Stomach (tissue), 4 donors: ENCODE measurements at regions not wholly inside any gene's neighbourhood (a gene's known extent, or its start where the extent isn't known, plus 50 kb on each side); places are given as distances from the start of the nearest gene placed in this dataset.

Experiments
- EP300 ChIP-seq: sonication (generic); formaldehyde crosslinking; IDR thresholded peaks from one replicate; pipeline ENCODE4 v1.6.1; 2017; ENCODE audit warnings: antibody characterized with exemption
- POLR2A ChIP-seq, 4 donors: fragments of 450-650 bp; IDR thresholded peaks; one replicate each; pipeline ENCODE4 v1.6.1; 2016; ENCODE audit warnings: antibody characterized with exemption in 4 of 4, control low read depth in 2 of 4, mild to moderate bottlenecking in 1 of 4, moderate library complexity in 1 of 4
- POLR2AphosphoS5 ChIP-seq, 3 donors: sonication (generic); formaldehyde crosslinking; IDR thresholded peaks; one replicate each; pipeline ENCODE4 v1.6.1; 2016; ENCODE audit warnings: antibody characterized with exemption in 3 of 3
- TF ChIP-seq, protein P1 (sequence below), 7 experiments: fragments of 450-650 bp in 4 of 7; fragments of 200-600 bp in 3 of 7; sonication (generic) in 3 of 7; IDR thresholded peaks; one replicate each; pipeline ENCODE4 v1.5.1; 2016 to 2019; ENCODE audit warnings: antibody characterized with exemption in 7 of 7, control low read depth in 2 of 7, mild to moderate bottlenecking in 1 of 7

DNA sequence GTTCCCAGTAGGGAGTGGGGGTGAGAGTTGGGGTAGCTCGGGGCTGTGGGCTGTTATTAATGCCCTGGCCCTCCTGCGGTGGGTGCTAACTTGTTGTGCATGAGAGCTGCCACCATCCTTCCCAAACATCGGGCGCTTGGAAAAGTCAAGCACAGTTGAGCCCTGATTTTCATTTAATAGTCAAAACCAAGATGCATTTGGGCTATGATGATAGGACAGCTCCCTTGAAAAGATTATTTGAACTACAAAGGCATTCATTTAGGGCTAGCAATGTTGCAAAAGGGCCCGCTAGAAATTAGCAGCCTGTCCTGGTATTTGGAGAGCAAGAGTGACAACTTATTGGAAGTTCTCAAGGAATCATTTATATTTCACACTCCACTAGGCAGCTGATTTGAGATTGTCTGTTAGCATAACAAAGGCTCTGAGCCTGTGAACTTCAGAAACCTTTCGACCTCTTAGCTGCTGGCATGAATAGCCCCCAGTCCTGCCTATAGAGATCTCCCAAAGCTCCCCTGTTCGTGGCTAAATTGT lies 128.2 kb upstream of the TMEM161B start:
- TF ChIP-seq, protein P1, sequence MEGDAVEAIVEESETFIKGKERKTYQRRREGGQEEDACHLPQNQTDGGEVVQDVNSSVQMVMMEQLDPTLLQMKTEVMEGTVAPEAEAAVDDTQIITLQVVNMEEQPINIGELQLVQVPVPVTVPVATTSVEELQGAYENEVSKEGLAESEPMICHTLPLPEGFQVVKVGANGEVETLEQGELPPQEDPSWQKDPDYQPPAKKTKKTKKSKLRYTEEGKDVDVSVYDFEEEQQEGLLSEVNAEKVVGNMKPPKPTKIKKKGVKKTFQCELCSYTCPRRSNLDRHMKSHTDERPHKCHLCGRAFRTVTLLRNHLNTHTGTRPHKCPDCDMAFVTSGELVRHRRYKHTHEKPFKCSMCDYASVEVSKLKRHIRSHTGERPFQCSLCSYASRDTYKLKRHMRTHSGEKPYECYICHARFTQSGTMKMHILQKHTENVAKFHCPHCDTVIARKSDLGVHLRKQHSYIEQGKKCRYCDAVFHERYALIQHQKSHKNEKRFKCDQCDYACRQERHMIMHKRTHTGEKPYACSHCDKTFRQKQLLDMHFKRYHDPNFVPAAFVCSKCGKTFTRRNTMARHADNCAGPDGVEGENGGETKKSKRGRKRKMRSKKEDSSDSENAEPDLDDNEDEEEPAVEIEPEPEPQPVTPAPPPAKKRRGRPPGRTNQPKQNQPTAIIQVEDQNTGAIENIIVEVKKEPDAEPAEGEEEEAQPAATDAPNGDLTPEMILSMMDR (IDR thresholded peaks at IDR 0.05), result no peak
- TF ChIP-seq EP300 (no peak), POLR2A (IDR thresholded peaks at IDR 0.05) (no peak), POLR2AphosphoS5 (IDR thresholded peaks at IDR 0.05) (no peak)
